ENCODE measurements at regions not wholly inside any gene's neighbourhood (a gene's known extent, or its start where the extent isn't known, plus 50 kb on each side); places are given as distances from the start of the nearest gene placed in this dataset.

- TF ChIP-seq CTCF (IDR thresholded peaks at IDR 0.05) (no peak), POLR2A (IDR thresholded peaks at IDR 0.05) (no peak)
Measured at GRCh38 chr4:147182041-147182440, 236.4 kb upstream of the TTC29 start.
